ENCODE measurements at regions not wholly inside any gene's neighbourhood (a gene's known extent, or its start where the extent isn't known, plus 50 kb on each side); places are given as distances from the start of the nearest gene placed in this dataset.

GRCh38 chr2:6780765-6781274 is 84.9 kb downstream of the CMPK2 start:
- TF ChIP-seq, protein P1, sequence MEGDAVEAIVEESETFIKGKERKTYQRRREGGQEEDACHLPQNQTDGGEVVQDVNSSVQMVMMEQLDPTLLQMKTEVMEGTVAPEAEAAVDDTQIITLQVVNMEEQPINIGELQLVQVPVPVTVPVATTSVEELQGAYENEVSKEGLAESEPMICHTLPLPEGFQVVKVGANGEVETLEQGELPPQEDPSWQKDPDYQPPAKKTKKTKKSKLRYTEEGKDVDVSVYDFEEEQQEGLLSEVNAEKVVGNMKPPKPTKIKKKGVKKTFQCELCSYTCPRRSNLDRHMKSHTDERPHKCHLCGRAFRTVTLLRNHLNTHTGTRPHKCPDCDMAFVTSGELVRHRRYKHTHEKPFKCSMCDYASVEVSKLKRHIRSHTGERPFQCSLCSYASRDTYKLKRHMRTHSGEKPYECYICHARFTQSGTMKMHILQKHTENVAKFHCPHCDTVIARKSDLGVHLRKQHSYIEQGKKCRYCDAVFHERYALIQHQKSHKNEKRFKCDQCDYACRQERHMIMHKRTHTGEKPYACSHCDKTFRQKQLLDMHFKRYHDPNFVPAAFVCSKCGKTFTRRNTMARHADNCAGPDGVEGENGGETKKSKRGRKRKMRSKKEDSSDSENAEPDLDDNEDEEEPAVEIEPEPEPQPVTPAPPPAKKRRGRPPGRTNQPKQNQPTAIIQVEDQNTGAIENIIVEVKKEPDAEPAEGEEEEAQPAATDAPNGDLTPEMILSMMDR (IDR thresholded peaks at IDR 0.05) = no peak
- no peak for TF ChIP-seq EZH2 (IDR thresholded peaks at IDR 0.05; ENCODE audit: borderline replicate concordance, insufficient read depth, low read depth, low read length, poor library complexity, severe bottlenecking)

All from B cell (primary cell).